Liver (tissue), 8 donors: ENCODE measurements at regions not wholly inside any gene's neighbourhood (a gene's known extent, or its start where the extent isn't known, plus 50 kb on each side); places are given as distances from the start of the nearest gene placed in this dataset.

Source experiments
- DNase-seq: peaks from one replicate; pipeline ENCODE4 v3.0.0-alpha.2; 2017; ENCODE audit warnings: low spot score
- H3K27ac ChIP-seq, 2 donors: one replicate each; pipeline ENCODE4 v1.7.0; 2013; ENCODE audit warnings: inconsistent platforms in 2 of 2, low read length in 2 of 2, control low read depth in 1 of 2, low read depth in 1 of 2, mild to moderate bottlenecking in 1 of 2
- H3K27me3 ChIP-seq, 4 donors: one replicate each; pipeline versions ENCODE4 v1.6.1 to v1.7.0; 2013; ENCODE audit warnings: low read length in 3 of 4, inconsistent platforms in 1 of 4, mild to moderate bottlenecking in 1 of 4, moderate library complexity in 1 of 4; ENCODE audit not compliant: control insufficient read depth in 4 of 4, insufficient read depth in 4 of 4
- H3K36me3 ChIP-seq, 4 donors: one replicate each; pipeline versions ENCODE4 v1.6.1 to v1.7.0; 2013; ENCODE audit warnings: low read length in 3 of 4, mild to moderate bottlenecking in 3 of 4, low read depth in 1 of 4, moderate library complexity in 1 of 4; ENCODE audit not compliant: control insufficient read depth in 4 of 4, insufficient read depth in 3 of 4
- H3K4me1 ChIP-seq, 4 donors: one replicate each; pipeline versions ENCODE4 v1.6.1 to v1.7.0; 2013; ENCODE audit warnings: low read length in 3 of 4, mild to moderate bottlenecking in 3 of 4, moderate library complexity in 1 of 4; ENCODE audit not compliant: control insufficient read depth in 4 of 4, insufficient read depth in 4 of 4
- H3K4me3 ChIP-seq, 3 donors: one replicate each; pipeline versions ENCODE4 v1.6.1 to v1.7.0; 2013; ENCODE audit warnings: low read length in 3 of 3, control low read depth in 1 of 3, low read depth in 1 of 3, mild to moderate bottlenecking in 1 of 3
- H3K9ac ChIP-seq, 2 donors: one replicate each; pipeline ENCODE4 v1.7.0; 2013; ENCODE audit warnings: low read length in 2 of 2, mild to moderate bottlenecking in 2 of 2, moderate library complexity in 2 of 2, control low read depth in 1 of 2, low read depth in 1 of 2
- H3K9me3 ChIP-seq, 4 donors: one replicate each; pipeline versions ENCODE4 v1.6.1 to v1.7.0; 2013; ENCODE audit warnings: low read length in 3 of 4; ENCODE audit not compliant: control insufficient read depth in 4 of 4
- CTCF ChIP-seq: fragments of 150-350 bp; IDR thresholded peaks from 2 replicates; pipeline ENCODE4 v1.5.1; 2017; ENCODE audit warnings: improper control_type of control experiment, low read depth, low read length; ENCODE audit not compliant: missing input control
- EGR1 ChIP-seq, 2 donors: IDR thresholded peaks; 2 replicates each; pipeline ENCODE4 v1.6.1; 2016 to 2018; ENCODE audit warnings: antibody characterized with exemption in 2 of 2, low read depth in 2 of 2
- FOXA1 ChIP-seq: IDR thresholded peaks from 2 replicates; pipeline ENCODE4 v1.6.1; 2016; ENCODE audit warnings: antibody characterized with exemption
- FOXA2 ChIP-seq: IDR thresholded peaks from 2 replicates; pipeline ENCODE4 v1.6.1; 2016; ENCODE audit warnings: antibody characterized with exemption
- GABPA ChIP-seq, 2 donors: IDR thresholded peaks in 1 of 2; conservative IDR thresholded peaks in 1 of 2; 2 replicates each; pipeline ENCODE4 v1.6.1; 2016; ENCODE audit warnings: antibody characterized with exemption in 2 of 2, mild to moderate bottlenecking in 1 of 2, moderate library complexity in 1 of 2
- HNF4G ChIP-seq: IDR thresholded peaks from 2 replicates; pipeline ENCODE4 v1.6.1; 2016; ENCODE audit warnings: antibody characterized with exemption
- JUND ChIP-seq, 2 donors: IDR thresholded peaks; 2 replicates each; pipeline ENCODE4 v1.6.1; 2016; ENCODE audit warnings: antibody characterized with exemption in 2 of 2
- RAD21 ChIP-seq, 2 donors: IDR thresholded peaks; 2 replicates each; pipeline ENCODE4 v1.6.1; 2016; ENCODE audit warnings: antibody characterized with exemption in 2 of 2, mild to moderate bottlenecking in 2 of 2
- RXRA ChIP-seq, 2 donors: IDR thresholded peaks; 2 replicates each; pipeline ENCODE4 v1.6.1; 2017 to 2018; ENCODE audit warnings: antibody characterized with exemption in 2 of 2, mild to moderate bottlenecking in 1 of 2
- SP1 ChIP-seq: IDR thresholded peaks from 2 replicates; pipeline ENCODE4 v1.6.1; 2018; ENCODE audit warnings: antibody characterized with exemption, mild to moderate bottlenecking
- TAF1 ChIP-seq: conservative IDR thresholded peaks from 2 replicates; pipeline ENCODE4 v1.6.1; 2016; ENCODE audit warnings: antibody characterized with exemption, mild to moderate bottlenecking
- YY1 ChIP-seq: IDR thresholded peaks from 2 replicates; pipeline ENCODE4 v1.6.1; 2016; ENCODE audit warnings: antibody characterized with exemption, mild to moderate bottlenecking
- WGBS: extraction: QIAGEN DNeasy Blood & Tissue Kit; methylation state at CpG from one replicate; pipeline ENCODE4 v1.1.7; 2013; 5-methylcytosine and 5-hydroxymethylcytosine counted together
- TF ChIP-seq, protein P1 (sequence below): IDR thresholded peaks from 2 replicates; pipeline ENCODE4 v1.6.1; 2016; ENCODE audit warnings: antibody characterized with exemption
- TF ChIP-seq, protein P2 (sequence below): IDR thresholded peaks from 2 replicates; pipeline ENCODE4 v1.6.1; 2016; ENCODE audit warnings: antibody characterized with exemption
- TF ChIP-seq, protein P3 (sequence below): IDR thresholded peaks from 2 replicates; pipeline ENCODE4 v1.6.1; 2016; ENCODE audit warnings: antibody characterized with exemption
- TF ChIP-seq, protein P4 (sequence below): IDR thresholded peaks from 2 replicates; pipeline ENCODE4 v1.6.1; 2016; ENCODE audit warnings: antibody characterized with exemption, mild to moderate bottlenecking
- donor health status: healthy.
- donor health status: healthy.
- donor health status: healthy.
- donor health status: healthy.
- donor health status: healthy.

DNA sequence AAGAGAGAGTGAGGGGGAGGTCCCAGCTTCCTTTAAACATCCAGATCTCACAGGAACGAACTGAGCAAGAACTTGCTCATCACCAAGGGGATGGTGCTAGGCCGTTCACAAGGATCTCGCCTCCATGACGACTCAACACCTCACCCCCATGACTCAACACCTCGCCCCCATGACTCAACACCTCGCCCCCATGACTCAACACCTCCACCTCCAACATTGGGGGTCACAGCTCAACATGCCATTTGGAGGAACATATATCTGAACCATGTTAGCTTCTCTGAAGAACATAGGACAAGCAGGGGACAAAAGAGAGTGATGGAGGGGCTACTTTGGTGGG is 66.0 kb upstream of the LHX5 start (continued):
- TF ChIP-seq, protein P1, sequence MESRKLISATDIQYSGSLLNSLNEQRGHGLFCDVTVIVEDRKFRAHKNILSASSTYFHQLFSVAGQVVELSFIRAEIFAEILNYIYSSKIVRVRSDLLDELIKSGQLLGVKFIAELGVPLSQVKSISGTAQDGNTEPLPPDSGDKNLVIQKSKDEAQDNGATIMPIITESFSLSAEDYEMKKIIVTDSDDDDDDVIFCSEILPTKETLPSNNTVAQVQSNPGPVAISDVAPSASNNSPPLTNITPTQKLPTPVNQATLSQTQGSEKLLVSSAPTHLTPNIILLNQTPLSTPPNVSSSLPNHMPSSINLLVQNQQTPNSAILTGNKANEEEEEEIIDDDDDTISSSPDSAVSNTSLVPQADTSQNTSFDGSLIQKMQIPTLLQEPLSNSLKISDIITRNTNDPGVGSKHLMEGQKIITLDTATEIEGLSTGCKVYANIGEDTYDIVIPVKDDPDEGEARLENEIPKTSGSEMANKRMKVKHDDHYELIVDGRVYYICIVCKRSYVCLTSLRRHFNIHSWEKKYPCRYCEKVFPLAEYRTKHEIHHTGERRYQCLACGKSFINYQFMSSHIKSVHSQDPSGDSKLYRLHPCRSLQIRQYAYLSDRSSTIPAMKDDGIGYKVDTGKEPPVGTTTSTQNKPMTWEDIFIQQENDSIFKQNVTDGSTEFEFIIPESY, result no peak

DNA sequence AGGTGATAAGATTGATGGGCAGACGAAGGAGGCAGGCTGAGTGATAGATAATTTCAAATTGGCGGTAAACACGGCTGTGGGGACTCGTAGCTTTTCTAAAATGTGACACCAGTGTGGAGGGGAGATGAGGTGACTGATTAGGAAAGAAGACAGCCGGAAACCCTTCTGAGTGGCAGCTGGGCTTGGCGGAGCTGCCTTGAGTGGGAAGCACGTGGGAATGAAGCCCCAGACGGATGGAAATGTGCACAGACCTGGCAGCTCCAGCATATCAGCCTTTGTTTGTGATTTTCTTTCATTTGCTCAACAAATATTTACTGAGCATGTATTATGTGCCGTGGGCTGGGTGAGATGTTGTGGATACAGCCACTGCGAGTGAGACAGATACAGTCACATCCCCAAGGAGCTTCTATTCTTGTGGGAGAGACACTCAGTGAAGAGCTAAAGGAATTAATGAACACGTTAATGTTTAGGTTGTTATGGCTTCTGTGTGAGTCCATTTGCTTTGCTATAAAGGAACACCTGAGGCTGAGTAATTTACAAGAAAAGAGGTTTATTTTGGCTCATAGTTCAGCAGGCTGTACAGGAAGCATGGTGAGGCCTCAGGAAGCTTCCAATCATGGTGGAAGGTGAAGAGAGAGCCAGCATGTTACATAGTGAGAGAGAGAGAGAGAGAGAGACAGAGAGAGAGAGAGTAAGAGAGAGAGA is 65.5 kb upstream of the LHX5 start:
- Histone ChIP-seq H3K9me3 (peaks cover 0 to 7% (median 2%) of the 10 kb centered on the region in 4 donors), H3K9ac (no peak overlapping the region), H3K4me3 (no peak overlapping the region), H3K27me3 (peaks cover 0 to 9% (median 4%) of the 10 kb centered on the region in 4 donors), H3K4me1 (no peaks in the 10 kb centered on the region), H3K27ac (no peak overlapping the region), H3K36me3 (no peaks in the 10 kb centered on the region)
- DNase-seq, result no peak
- TF ChIP-seq RAD21 (IDR thresholded peaks at IDR 0.05) (no peak), CTCF (no peak), FOXA2 (no peak), RXRA (IDR thresholded peaks at IDR 0.05) (no peak), TAF1 (no peak), HNF4G (no peak), FOXA1 (no peak), YY1 (no peak), SP1 (no peak), JUND (IDR thresholded peaks at IDR 0.05) (no peak), EGR1 (IDR thresholded peaks at IDR 0.05; ENCODE audit: low read depth in 2 of 2) (no peak)
- TF ChIP-seq, protein P2, sequence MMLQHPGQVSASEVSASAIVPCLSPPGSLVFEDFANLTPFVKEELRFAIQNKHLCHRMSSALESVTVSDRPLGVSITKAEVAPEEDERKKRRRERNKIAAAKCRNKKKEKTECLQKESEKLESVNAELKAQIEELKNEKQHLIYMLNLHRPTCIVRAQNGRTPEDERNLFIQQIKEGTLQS, result no peak
- TF ChIP-seq, protein P1, result no peak
- TF ChIP-seq, protein P3, sequence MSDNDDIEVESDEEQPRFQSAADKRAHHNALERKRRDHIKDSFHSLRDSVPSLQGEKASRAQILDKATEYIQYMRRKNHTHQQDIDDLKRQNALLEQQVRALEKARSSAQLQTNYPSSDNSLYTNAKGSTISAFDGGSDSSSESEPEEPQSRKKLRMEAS, result no peak
- WGBS, result 38% methylated on average over 11 of the region's 11 CpGs

- no peak overlapping the region for H3K9ac ChIP-seq
- no peaks in the 10 kb centered on the region for H3K4me1 ChIP-seq
- peaks cover 0 to 4% (median 1%) of the 10 kb centered on the region in 4 donors for H3K9me3 ChIP-seq
- H3K27me3 ChIP-seq, result peaks cover 0 to 7% (median 4%) of the 10 kb centered on the region in 4 donors
- no peak for TF ChIP-seq FOXA1
- TF ChIP-seq, protein P1, result no peak
- TF ChIP-seq JUND (IDR thresholded peaks at IDR 0.05), result no peak
- TF ChIP-seq YY1, result no peak
- no peak for TF ChIP-seq EGR1 (IDR thresholded peaks at IDR 0.05; ENCODE audit: low read depth in 2 of 2)
- TF ChIP-seq, protein P3, result no peak
- TF ChIP-seq, protein P2, result no peak
- TF ChIP-seq RAD21 (IDR thresholded peaks at IDR 0.05), result no peak
- TF ChIP-seq, protein P4, sequence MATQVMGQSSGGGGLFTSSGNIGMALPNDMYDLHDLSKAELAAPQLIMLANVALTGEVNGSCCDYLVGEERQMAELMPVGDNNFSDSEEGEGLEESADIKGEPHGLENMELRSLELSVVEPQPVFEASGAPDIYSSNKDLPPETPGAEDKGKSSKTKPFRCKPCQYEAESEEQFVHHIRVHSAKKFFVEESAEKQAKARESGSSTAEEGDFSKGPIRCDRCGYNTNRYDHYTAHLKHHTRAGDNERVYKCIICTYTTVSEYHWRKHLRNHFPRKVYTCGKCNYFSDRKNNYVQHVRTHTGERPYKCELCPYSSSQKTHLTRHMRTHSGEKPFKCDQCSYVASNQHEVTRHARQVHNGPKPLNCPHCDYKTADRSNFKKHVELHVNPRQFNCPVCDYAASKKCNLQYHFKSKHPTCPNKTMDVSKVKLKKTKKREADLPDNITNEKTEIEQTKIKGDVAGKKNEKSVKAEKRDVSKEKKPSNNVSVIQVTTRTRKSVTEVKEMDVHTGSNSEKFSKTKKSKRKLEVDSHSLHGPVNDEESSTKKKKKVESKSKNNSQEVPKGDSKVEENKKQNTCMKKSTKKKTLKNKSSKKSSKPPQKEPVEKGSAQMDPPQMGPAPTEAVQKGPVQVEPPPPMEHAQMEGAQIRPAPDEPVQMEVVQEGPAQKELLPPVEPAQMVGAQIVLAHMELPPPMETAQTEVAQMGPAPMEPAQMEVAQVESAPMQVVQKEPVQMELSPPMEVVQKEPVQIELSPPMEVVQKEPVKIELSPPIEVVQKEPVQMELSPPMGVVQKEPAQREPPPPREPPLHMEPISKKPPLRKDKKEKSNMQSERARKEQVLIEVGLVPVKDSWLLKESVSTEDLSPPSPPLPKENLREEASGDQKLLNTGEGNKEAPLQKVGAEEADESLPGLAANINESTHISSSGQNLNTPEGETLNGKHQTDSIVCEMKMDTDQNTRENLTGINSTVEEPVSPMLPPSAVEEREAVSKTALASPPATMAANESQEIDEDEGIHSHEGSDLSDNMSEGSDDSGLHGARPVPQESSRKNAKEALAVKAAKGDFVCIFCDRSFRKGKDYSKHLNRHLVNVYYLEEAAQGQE, result no peak
- TF ChIP-seq HNF4G, result no peak
- no peak for TF ChIP-seq RXRA (IDR thresholded peaks at IDR 0.05)
- no peak for TF ChIP-seq GABPA (IDR thresholded peaks at IDR 0.05 in 1 of 2, conservative IDR thresholded peaks at IDR 0.05 in 1 of 2)
- H3K4me3 ChIP-seq, result no peak overlapping the region
- DNase-seq, result no peak
- H3K27ac ChIP-seq, result no peak overlapping the region
- no peaks in the 10 kb centered on the region for H3K36me3 ChIP-seq
- WGBS, result 85% methylated on average over 5 of the region's 5 CpGs
Measured at GRCh38 chr12:113535100-113535499, 63.4 kb upstream of the LHX5 start.
